ENCODE measurements at regions not wholly inside any gene's neighbourhood (a gene's known extent, or its start where the extent isn't known, plus 50 kb on each side); places are given as distances from the start of the nearest gene placed in this dataset.

- TF ChIP-seq ZNF462 (CRISPR knock-in tag; IDR thresholded peaks at IDR 0.05) (no peak), ETS1 (IDR thresholded peaks at IDR 0.05) (no peak), EZH2 (IDR thresholded peaks at IDR 0.05; ENCODE audit: low read depth, unreplicated experiment) (no peak)
- no peak overlapping the region for H3K27ac ChIP-seq (ENCODE audit: low read depth)
- H3K4me3 Mint-ChIP-seq: no peak overlapping the region
- DNase-seq (ENCODE audit: low spot score): no peak
- ATAC-seq: no peak
- H3K4me1 ChIP-seq (ENCODE audit: insufficient read depth): no peaks in the 10 kb centered on the region
- no peak overlapping the region for H3K27ac Mint-ChIP-seq
- H3F3A ChIP-seq (replicated peaks; ENCODE audit: low read depth): no peaks in the 10 kb centered on the region
- H3K36me3 Mint-ChIP-seq (ENCODE audit: low read depth): peaks cover 3% of the 10 kb centered on the region; the same call in 1 of the 3 replicates
- H3K36me3 ChIP-seq (ENCODE audit: insufficient read depth): no peaks in the 10 kb centered on the region
- H3K9me3 Mint-ChIP-seq: peaks cover 3% of the 10 kb centered on the region; the same call in 2 of the 3 replicates
- no peaks in the 10 kb centered on the region; the same call in 1 of the 3 replicates for H3K4me1 Mint-ChIP-seq
- H3K9me2 ChIP-seq (ENCODE audit: insufficient read depth): 0 out of 2 replicates have a peak, but pooled peaks cover 7% of the 10 kb centered on the region
- H3K27me3 ChIP-seq (ENCODE audit: insufficient read depth): no peaks in the 10 kb centered on the region
- no peaks in the 10 kb centered on the region for H4K20me1 ChIP-seq (replicated peaks; ENCODE audit: insufficient read depth)
- H3K27me3 Mint-ChIP-seq (ENCODE audit: insufficient read depth, low read depth, poor library complexity): no peaks in the 10 kb centered on the region
- no peaks in the 10 kb centered on the region for H3K79me2 ChIP-seq (replicated peaks; ENCODE audit: insufficient read depth)
- H2AFZ ChIP-seq: no peak overlapping the region
- no peak overlapping the region for H3K4me2 ChIP-seq
- H3K4me3 ChIP-seq: no peak overlapping the region
Observed at GRCh38 chr3:34065901-34066300, 267.5 kb downstream of the PDCD6IP start.

- H3K9me2 ChIP-seq (ENCODE audit: insufficient read depth): 0 out of 2 replicates have a peak, but pooled peaks cover 7% of the 10 kb centered on the region
- no peaks in the 10 kb centered on the region for H3F3A ChIP-seq (replicated peaks; ENCODE audit: low read depth)
- no peaks in the 10 kb centered on the region for H3K36me3 ChIP-seq (ENCODE audit: insufficient read depth)
- Mint-ChIP-seq H3K27ac (no peak overlapping the region), H3K27me3 (ENCODE audit: insufficient read depth, low read depth, poor library complexity) (no peaks in the 10 kb centered on the region), H3K36me3 (ENCODE audit: low read depth) (no peaks in the 10 kb centered on the region), H3K9me3 (no peaks in the 10 kb centered on the region; the same call in 2 of the 3 replicates), H3K4me1 (peaks cover 4% of the 10 kb centered on the region), H3K4me3 (no peak overlapping the region)
- no peak overlapping the region for H3K27ac ChIP-seq (ENCODE audit: low read depth)
- H2AFZ ChIP-seq: no peak overlapping the region
- ATAC-seq (no peak), DNase-seq (ENCODE audit: low spot score) (no peak)
- no peak overlapping the region for H3K4me3 ChIP-seq
- H3K27me3 ChIP-seq (ENCODE audit: insufficient read depth): no peaks in the 10 kb centered on the region
- H3K79me2 ChIP-seq (replicated peaks; ENCODE audit: insufficient read depth): no peaks in the 10 kb centered on the region
- no peak overlapping the region for H3K4me2 ChIP-seq
- no peaks in the 10 kb centered on the region for H4K20me1 ChIP-seq (replicated peaks; ENCODE audit: insufficient read depth)
- H3K4me1 ChIP-seq (ENCODE audit: insufficient read depth): no peaks in the 10 kb centered on the region
- TF ChIP-seq CREB1 (CRISPR knock-in tag; IDR thresholded peaks at IDR 0.05; ENCODE audit: low read depth) (no peak), CTCF (conservative IDR thresholded peaks at IDR 0.05; ENCODE audit: low read depth in 2 of 2) (no peak), EZH2phosphoT487 (IDR thresholded peaks at IDR 0.05; ENCODE audit: unreplicated experiment) (no peak), ZNF114 (CRISPR knock-in tag; IDR thresholded peaks at IDR 0.05) (no peak)
Observed at GRCh38 chr3:34066328-34066727, 267.9 kb downstream of the PDCD6IP start.

All from GM23338 (cell line).